ENCODE measurements at regions not wholly inside any gene's neighbourhood (a gene's known extent, or its start where the extent isn't known, plus 50 kb on each side); places are given as distances from the start of the nearest gene placed in this dataset.

- intact Hi-C loops (cut with DNase I) = no loop called here
- no peak for DNase-seq
Measured at GRCh38 chr6:50102676-50103075, 52.9 kb upstream of the DEFB112 start.

- no peak for DNase-seq
- intact Hi-C loops (cut with DNase I) = no loop called here
Measured at GRCh38 chr6:50110587-50110986, 60.9 kb upstream of the DEFB112 start.

GRCh38 chr6:50112981-50113857 is 63.5 kb upstream of the DEFB112 start:
- peak in 3 of 42 donors; percentile 6 to 13 (median 9) for DNase-seq
- intact Hi-C loops (cut with DNase I) = no loop called here

GRCh38 chr6:50116390-50116789 is 66.7 kb upstream of the DEFB112 start:
- intact Hi-C loops (cut with DNase I) = no loop called here

GRCh38 chr6:50116797-50117542 is 67.2 kb upstream of the DEFB112 start:
- intact Hi-C loops (cut with DNase I) = no loop called here
- DNase-seq = no peak

More at GRCh38 chr6:50116390-50116789, 66.7 kb upstream of the DEFB112 start:
- DNase-seq = no peak

- no peak for DNase-seq
- intact Hi-C loops (cut with DNase I) = loop anchor here (10.0 kb wide), 1 partner anchor 485 kb away; no protein-coding TSS in a partner anchor
Measured at GRCh38 chr6:50120300-50120699, 70.6 kb upstream of the DEFB112 start.

GRCh38 chr6:50123688-50124087 is 74.0 kb upstream of the DEFB112 start:
- no peak for DNase-seq
- intact Hi-C loops (cut with DNase I) = loop anchor here (10.0 kb wide), 1 partner anchor 481 kb away; no protein-coding TSS in a partner anchor

GRCh38 chr6:50124572-50124971 is 74.8 kb upstream of the DEFB112 start:
- no peak for DNase-seq
- intact Hi-C loops (cut with DNase I) = loop anchor here (10.0 kb wide), 1 partner anchor 480 kb away; no protein-coding TSS in a partner anchor

- intact Hi-C loops (cut with DNase I) = loop anchor here (10.0 kb wide), 1 partner anchor 476 kb away; no protein-coding TSS in a partner anchor
- DNase-seq = no peak
Measured at GRCh38 chr6:50128420-50129005, 78.8 kb upstream of the DEFB112 start.

GRCh38 chr6:50135968-50136367 is 86.2 kb upstream of the DEFB112 start:
- intact Hi-C loops (cut with DNase I) = no loop called here
- DNase-seq = no peak

- no peak for DNase-seq
- intact Hi-C loops (cut with DNase I) = no loop called here
Measured at GRCh38 chr6:50141100-50141499, 91.4 kb upstream of the DEFB112 start.

GRCh38 chr6:50143011-50143719 is 93.4 kb upstream of the DEFB112 start:
- no peak for DNase-seq
- intact Hi-C loops (cut with DNase I) = no loop called here

GRCh38 chr6:50145125-50145524 is 95.4 kb upstream of the DEFB112 start:
- intact Hi-C loops (cut with DNase I) = no loop called here
- DNase-seq = no peak

GRCh38 chr6:50147371-50147770 is 97.6 kb upstream of the DEFB112 start:
- intact Hi-C loops (cut with DNase I) = no loop called here
- DNase-seq = no peak

- intact Hi-C loops (cut with DNase I) = no loop called here
Measured at GRCh38 chr6:50180646-50181045, 130.9 kb upstream of the DEFB112 start.

GRCh38 chr6:50185006-50185405 is 135.3 kb upstream of the DEFB112 start:
- intact Hi-C loops (cut with DNase I) = no loop called here
- peak in 8 of 42 donors; percentile 6 to 47 (median 23) for DNase-seq

More at GRCh38 chr6:50180646-50181045, 130.9 kb upstream of the DEFB112 start:
- no peak for DNase-seq

GRCh38 chr6:50187351-50187921 is 137.7 kb upstream of the DEFB112 start:
- intact Hi-C loops (cut with DNase I) = no loop called here
- peak in 25 of 42 donors; percentile 2 to 72 (median 22) for DNase-seq

- intact Hi-C loops (cut with DNase I) = no loop called here
- no peak for DNase-seq
Measured at GRCh38 chr6:50198245-50198644, 148.5 kb upstream of the DEFB112 start.

- intact Hi-C loops (cut with DNase I) = no loop called here
- no peak for DNase-seq
Measured at GRCh38 chr6:50202766-50203165, 153.0 kb upstream of the DEFB112 start.

Data from head of caudate nucleus (tissue), 42 donors.